ENCODE measurements at regions not wholly inside any gene's neighbourhood (a gene's known extent, or its start where the extent isn't known, plus 50 kb on each side); places are given as distances from the start of the nearest gene placed in this dataset.

DNA sequence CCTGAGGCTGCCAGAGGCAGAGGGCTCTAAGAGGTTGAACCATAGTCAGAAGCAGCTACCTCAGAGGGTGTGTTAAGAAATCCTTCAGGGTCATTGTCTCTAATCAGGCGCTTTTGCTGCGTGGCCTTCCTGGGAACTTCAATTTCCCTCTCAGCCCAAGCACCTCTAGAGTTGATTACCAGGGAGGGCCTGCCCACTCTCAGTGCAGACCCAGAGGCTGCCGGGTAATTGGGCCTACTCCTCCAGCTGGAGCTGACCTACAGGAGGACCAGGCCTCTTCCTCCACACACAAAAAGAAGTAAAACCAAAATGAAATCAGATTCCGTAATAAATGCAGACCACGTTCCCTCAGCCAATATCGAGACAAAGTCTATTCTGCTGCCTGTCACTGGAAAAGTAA, 305.0 kb upstream of the CCL2 start:
- in situ Hi-C loops (cut with HindIII; ENCODE audit: low sequenced_read_pairs) = loop anchor here (25.0 kb wide), 1 partner anchor 137 kb away; no protein-coding TSS in a partner anchor

DNA sequence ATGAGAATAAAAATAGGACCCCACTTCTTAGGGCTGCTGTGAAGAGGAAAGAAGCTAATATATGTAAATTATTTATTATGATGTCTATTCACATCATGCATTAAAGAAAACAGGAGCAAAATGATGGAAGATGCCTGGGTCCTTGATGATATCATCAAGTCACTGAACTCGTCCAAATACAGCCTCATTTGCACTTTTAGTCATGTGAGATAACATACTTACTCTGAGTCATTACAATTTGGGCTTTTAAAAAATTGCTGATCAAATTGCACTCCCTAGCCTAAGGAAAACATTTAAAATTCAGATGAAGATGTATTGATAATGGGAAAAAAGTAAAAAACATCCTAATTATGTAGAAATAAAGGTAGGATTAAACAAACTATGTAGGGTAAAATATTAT, 302.7 kb upstream of the CCL2 start:
- in situ Hi-C loops (cut with HindIII; ENCODE audit: low sequenced_read_pairs) = loop anchor here (25.0 kb wide), 1 partner anchor 135 kb away; no protein-coding TSS in a partner anchor

GRCh38 chr17:33954597-33954996, 300.5 kb upstream of the CCL2 start:
- in situ Hi-C loops (cut with HindIII; ENCODE audit: low sequenced_read_pairs) = loop anchor here (25.0 kb wide), 1 partner anchor 133 kb away; no protein-coding TSS in a partner anchor

GRCh38 chr17:33955461-33955860, 299.6 kb upstream of the CCL2 start:
- in situ Hi-C loops (cut with HindIII; ENCODE audit: low sequenced_read_pairs) = loop anchor here (25.0 kb wide), 1 partner anchor 132 kb away; no protein-coding TSS in a partner anchor

- in situ Hi-C loops (cut with HindIII; ENCODE audit: low sequenced_read_pairs) = loop anchor here (25.0 kb wide), 1 partner anchor 128 kb away; no protein-coding TSS in a partner anchor
Measured at GRCh38 chr17:33959098-33959497, 296.0 kb upstream of the CCL2 start.

GRCh38 chr17:33962857-33963655, 292.0 kb upstream of the CCL2 start:
- in situ Hi-C loops (cut with HindIII; ENCODE audit: low sequenced_read_pairs) = loop anchor here (25.0 kb wide), 1 partner anchor 124 kb away; no protein-coding TSS in a partner anchor

DNA sequence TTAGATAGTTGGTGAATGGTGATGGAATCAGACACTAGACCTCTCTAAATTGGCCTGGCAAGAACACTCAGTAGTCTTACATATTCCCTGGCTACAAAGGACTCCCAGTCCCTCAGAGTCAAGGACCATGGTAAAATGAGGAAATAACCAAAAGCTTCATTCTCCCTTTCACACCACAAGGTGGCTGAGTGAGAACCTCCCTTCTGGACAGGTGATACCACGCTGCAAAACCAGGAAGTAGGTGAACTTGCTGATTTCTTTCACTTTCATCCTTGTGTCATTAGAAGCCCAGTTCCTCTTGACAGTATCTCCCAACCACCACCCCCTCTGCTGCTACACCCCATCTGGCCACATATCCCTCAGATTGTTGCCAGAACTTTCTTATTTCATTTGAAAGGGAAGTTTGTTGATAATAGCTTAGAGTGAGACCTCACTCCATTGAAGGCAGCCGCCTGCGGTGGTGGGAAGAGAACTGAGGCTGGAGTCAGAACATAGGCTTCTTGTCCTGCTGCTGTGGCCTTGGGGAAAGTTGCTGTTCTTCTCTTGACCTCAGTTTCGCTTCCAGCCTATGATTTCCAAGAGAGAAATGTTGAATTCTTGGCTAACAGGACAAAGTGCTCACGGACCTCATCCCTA, 290.6 kb upstream of the CCL2 start:
- in situ Hi-C loops (cut with HindIII; ENCODE audit: low sequenced_read_pairs) = loop anchor here (25.0 kb wide), 1 partner anchor 123 kb away; no protein-coding TSS in a partner anchor

- in situ Hi-C loops (cut with HindIII; ENCODE audit: low sequenced_read_pairs) = loop anchor here (25.0 kb wide), 1 partner anchor 121 kb away; no protein-coding TSS in a partner anchor
Measured at GRCh38 chr17:33966410-33967059, 288.6 kb upstream of the CCL2 start.

DNA sequence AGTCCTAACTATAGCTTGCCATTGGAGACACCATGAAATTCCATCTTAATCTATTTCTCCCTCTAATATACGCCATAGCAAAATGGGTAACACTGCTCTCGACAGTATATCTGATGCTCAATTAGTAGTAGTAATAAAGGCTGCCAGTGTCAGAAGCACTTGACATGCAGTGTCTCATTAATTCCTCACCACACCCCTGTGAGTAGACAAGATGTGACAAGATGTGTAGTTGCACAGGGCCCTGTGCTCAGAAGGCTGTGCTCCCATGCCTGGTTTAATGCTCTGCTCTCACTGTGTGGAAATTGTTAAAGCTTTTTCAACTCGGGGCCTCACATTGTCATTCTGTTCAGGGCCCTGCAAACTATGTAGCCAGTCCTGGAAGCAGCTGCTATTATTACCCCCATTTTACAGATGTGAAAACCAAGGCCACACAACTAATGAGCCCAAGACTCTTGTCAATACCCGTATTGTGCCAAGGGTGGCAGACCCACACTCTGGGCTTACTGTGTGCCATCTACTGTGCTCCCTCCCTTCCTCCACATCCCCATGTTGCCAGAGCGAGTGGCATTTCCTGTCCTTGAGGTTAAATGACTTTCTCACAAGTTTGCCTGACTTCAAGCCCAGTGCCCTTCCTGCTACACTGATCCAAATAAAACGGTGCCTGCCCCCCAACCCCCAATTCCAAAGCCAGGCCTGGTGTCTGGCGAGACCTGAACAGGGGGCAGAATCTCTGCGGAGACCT, 287.3 kb upstream of the CCL2 start:
- in situ Hi-C loops (cut with HindIII; ENCODE audit: low sequenced_read_pairs) = loop anchor here (25.0 kb wide), 1 partner anchor 120 kb away; no protein-coding TSS in a partner anchor

DNA sequence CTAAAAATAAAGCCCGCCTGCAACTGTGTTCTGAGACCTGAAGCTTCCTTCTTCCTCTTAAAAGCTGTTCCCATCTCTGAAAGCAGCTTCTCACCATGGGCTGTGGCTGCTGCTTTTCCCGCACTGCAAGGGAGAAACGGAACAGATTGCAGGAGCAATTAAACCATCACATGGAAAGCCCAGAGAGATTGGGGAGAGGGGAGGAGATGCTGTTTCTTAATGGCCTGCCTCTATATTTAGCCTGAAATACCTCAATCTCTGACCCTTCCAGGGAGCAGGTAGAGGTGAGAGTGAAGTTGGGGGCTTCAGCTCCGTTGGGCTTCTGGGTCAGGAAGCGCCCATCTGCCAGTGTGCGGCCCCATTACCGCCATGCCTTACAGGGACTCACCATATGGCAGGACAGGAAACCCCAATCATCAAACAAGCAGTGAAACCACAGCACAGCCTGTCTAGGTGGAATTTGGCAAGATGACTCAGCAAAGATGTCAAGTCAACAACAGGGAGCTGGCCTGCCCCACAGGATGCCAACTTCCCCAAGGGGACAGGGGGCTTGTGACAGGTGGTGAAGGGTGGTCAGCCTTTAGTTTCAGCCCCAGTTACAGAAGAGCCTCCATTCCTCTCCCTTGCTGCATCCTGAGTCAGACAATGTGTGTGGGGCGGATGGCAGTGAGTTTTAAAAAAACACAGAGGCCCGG, 286.6 kb upstream of the CCL2 start:
- in situ Hi-C loops (cut with HindIII; ENCODE audit: low sequenced_read_pairs) = loop anchor here (25.0 kb wide), 1 partner anchor 119 kb away; no protein-coding TSS in a partner anchor

GRCh38 chr17:33970279-33970678, 284.8 kb upstream of the CCL2 start:
- in situ Hi-C loops (cut with HindIII; ENCODE audit: low sequenced_read_pairs) = loop anchor here (25.0 kb wide), 1 partner anchor 117 kb away; no protein-coding TSS in a partner anchor

DNA sequence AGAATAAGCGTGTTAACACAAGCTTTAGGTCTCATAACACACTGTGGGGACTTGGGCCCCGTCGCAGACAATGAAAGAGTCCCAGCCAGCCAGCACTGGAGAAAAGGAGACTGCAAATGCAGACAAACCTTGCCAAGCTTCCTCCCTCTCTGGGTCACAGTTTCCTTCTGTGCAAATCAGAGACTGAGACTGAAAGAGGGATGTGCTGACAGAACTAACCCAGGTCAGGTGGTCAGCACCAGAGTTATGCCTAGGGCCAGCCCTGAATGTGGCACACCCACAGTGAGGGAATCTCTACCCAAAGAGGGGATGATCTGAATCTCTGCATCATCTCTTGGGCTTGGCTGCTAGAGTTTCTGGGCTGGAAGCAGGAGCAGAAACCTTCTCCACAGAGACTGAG, 282.3 kb upstream of the CCL2 start:
- in situ Hi-C loops (cut with HindIII; ENCODE audit: low sequenced_read_pairs) = loop anchor here (25.0 kb wide), 1 partner anchor 115 kb away; no protein-coding TSS in a partner anchor

DNA sequence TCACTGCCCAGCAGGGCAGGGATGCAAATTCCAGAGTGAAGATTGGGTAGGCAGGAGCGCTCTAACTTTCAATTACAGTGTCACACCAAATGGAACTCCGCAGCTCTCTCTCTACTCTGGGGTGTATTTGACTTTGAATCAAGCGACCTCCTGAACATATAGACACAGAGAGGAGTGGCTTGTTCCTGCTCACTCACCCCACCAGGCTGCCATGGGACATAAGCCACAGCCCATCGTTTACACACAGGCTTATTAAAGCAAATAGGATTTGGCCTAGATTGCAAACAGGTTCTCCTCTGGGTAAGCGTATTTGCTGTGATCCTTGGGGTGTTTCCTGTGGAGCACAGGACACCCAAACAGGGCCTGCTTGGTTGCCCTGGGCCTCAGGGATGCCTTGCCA, 281.6 kb upstream of the CCL2 start:
- in situ Hi-C loops (cut with HindIII; ENCODE audit: low sequenced_read_pairs) = loop anchor here (25.0 kb wide), 1 partner anchor 114 kb away; no protein-coding TSS in a partner anchor

- in situ Hi-C loops (cut with HindIII; ENCODE audit: low sequenced_read_pairs) = loop anchor here (25.0 kb wide), 1 partner anchor 113 kb away; no protein-coding TSS in a partner anchor
Measured at GRCh38 chr17:33974276-33974675, 280.8 kb upstream of the CCL2 start.

GRCh38 chr17:33976831-33977230, 278.3 kb upstream of the CCL2 start:
- in situ Hi-C loops (cut with HindIII; ENCODE audit: low sequenced_read_pairs) = no loop called here

DNA sequence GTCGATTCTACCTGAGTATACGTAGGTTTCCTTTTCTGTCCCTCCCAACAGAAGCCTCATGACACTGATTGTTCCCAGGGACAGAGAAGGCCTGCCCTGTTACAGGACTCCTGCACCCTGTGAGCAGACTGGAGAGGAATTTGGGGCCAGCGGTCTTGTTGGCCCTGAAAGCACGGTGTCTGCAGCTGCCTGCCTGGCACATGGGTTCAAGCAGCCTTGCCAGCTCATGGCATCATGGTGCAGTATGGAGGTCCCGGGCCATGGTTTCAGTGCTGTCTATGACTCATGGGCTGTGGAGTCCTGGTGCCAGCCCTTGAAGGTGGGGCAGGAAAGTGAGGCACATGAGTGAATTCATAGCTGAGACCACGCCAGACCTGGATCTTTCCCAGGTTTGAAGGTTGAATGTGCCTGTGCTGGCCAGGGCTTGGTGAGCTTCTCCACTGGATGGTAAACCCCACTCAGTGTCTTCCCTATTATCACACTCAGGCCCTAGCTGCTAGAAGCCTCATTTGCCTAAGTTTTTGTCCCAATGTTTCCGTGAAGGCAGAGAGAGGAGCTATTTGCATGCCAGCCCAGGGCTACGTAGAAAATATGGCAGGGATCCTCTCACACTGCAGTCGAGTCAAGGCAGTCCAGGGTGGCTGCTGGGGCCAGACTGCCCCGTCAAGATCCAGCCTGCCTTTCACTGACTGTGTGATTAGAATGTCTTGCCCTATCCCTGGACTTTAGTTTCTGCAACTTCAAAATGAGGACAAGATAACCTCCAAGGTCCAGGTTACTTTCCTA, 277.2 kb upstream of the CCL2 start:
- in situ Hi-C loops (cut with HindIII; ENCODE audit: low sequenced_read_pairs) = no loop called here

DNA sequence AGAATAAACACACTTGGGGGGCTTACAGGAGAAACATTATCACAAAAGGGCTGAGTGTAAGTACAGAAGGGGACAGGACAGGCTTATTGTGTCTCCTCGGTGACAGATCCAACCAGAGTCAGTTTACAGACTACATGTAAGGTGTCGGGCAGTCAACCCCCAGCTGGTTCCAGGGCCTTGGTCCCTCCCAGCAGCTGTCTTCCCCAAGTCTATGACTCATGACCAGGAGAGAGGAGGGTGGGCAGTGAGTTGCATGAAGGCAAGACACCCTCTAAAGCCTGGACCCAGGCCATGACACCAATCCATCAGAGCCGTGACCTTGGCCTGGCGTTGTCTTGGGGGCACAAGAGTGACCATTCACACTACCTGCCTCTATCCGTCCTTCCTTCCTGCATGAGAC, 276.2 kb upstream of the CCL2 start:
- in situ Hi-C loops (cut with HindIII; ENCODE audit: low sequenced_read_pairs) = no loop called here

- in situ Hi-C loops (cut with HindIII; ENCODE audit: low sequenced_read_pairs) = no loop called here
Measured at GRCh38 chr17:33980193-33980592, 274.9 kb upstream of the CCL2 start.

All from DLD1 (cell line).